ENCODE measurements at regions not wholly inside any gene's neighbourhood (a gene's known extent, or its start where the extent isn't known, plus 50 kb on each side); places are given as distances from the start of the nearest gene placed in this dataset.

DNA sequence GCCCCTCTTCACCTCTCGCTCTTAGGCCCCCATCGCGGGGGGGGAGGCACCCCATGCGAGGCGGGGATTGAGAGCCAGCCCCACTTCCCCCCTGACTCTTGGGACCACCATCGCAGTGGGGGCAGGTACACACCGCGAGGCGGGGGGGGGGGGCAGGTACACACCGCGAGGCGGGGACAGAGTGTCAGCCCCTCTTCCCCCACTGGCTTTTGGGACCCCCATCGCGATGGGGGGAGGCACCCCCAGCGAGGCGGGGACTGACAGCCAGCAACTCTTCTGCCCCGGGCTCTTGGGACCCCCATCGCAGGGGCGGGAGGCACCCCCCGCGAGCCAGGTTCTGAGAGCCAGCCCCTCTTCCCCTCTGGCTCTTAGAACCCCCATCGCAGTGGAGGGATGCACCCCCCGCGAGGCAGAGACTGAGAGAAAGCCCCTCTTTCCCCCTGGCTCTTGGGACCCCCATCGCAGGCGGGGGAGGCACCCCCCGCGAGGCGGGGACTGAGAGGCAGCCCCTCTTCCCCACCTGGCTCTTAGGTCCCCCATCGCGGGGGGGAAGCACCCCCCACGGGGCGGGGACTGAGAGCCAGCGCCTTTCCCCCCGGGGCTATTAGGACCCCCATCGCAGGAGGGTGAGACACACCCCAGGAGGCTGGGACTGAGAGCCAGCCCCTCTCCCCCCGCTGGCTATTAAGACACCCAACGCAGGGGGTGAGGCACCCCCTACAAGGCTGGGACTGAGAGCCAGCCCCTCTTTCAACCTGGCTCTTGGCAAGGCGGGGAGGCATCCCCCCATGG, 196.5 kb upstream of the PZP start (continued):
- TF ChIP-seq, protein P1, sequence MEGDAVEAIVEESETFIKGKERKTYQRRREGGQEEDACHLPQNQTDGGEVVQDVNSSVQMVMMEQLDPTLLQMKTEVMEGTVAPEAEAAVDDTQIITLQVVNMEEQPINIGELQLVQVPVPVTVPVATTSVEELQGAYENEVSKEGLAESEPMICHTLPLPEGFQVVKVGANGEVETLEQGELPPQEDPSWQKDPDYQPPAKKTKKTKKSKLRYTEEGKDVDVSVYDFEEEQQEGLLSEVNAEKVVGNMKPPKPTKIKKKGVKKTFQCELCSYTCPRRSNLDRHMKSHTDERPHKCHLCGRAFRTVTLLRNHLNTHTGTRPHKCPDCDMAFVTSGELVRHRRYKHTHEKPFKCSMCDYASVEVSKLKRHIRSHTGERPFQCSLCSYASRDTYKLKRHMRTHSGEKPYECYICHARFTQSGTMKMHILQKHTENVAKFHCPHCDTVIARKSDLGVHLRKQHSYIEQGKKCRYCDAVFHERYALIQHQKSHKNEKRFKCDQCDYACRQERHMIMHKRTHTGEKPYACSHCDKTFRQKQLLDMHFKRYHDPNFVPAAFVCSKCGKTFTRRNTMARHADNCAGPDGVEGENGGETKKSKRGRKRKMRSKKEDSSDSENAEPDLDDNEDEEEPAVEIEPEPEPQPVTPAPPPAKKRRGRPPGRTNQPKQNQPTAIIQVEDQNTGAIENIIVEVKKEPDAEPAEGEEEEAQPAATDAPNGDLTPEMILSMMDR (conservative IDR thresholded peaks at IDR 0.05; ENCODE audit: low read depth in 2 of 2), result no peak

DNA sequence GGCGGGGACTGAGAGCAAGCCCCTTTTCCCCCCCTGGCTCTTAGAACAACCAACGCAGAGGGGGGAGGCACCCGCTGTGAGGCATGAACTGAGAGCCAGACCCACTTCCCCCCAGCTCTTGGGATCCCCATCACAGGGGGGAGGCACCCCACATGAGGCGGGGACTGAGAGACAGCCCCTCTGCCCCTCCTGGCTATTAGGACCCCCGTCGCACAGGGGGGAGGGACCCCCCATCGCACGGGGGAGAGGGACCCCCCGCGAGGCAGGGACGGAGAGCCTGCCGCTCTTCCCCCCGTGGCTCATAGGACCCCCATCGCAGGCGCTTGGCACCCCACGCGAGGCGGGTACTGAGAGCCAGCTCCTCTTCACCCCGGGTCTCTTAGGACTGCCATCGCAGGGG, 195.8 kb upstream of the PZP start:
- Histone ChIP-seq H3K4me3 (no peak overlapping the region), H3K27me3 (ENCODE audit: insufficient read depth) (no peaks in the 10 kb centered on the region), H2AFZ (no peak overlapping the region), H4K20me1 (replicated peaks; ENCODE audit: insufficient read depth) (no peaks in the 10 kb centered on the region), H3K36me3 (ENCODE audit: insufficient read depth) (no peaks in the 10 kb centered on the region), H3K4me2 (no peak overlapping the region), H3K9me2 (ENCODE audit: insufficient read depth) (no peaks in the 10 kb centered on the region), H3K27ac (ENCODE audit: low read depth) (no peak overlapping the region), H3F3A (replicated peaks; ENCODE audit: low read depth) (no peaks in the 10 kb centered on the region), H3K4me1 (ENCODE audit: insufficient read depth) (0 out of 2 replicates have a peak, but pooled peaks cover 6% of the 10 kb centered on the region), H3K79me2 (replicated peaks; ENCODE audit: insufficient read depth) (no peaks in the 10 kb centered on the region)
- ATAC-seq (no peak), DNase-seq (ENCODE audit: low spot score) (no peak)
- Mint-ChIP-seq H3K4me3 (no peak overlapping the region), H3K36me3 (ENCODE audit: low read depth) (peaks cover 7% of the 10 kb centered on the region; the same call in 1 of the 3 replicates), H3K27ac (no peak overlapping the region), H3K9me3 (no peaks in the 10 kb centered on the region; the same call in 2 of the 3 replicates), H3K27me3 (ENCODE audit: insufficient read depth, low read depth, poor library complexity) (peaks cover 5% of the 10 kb centered on the region), H3K4me1 (peaks cover 4% of the 10 kb centered on the region; the same call in 1 of the 3 replicates)
- TF ChIP-seq, protein P1 (conservative IDR thresholded peaks at IDR 0.05; ENCODE audit: low read depth in 2 of 2), result no peak
- TF ChIP-seq STAT1 (IDR thresholded peaks at IDR 0.05; ENCODE audit: unreplicated experiment) (no peak), ZNF114 (CRISPR knock-in tag; IDR thresholded peaks at IDR 0.05) (no peak), EZH2 (IDR thresholded peaks at IDR 0.05; ENCODE audit: low read depth, unreplicated experiment) (no peak), CREB1 (CRISPR knock-in tag; IDR thresholded peaks at IDR 0.05; ENCODE audit: low read depth) (no peak), JUNB (IDR thresholded peaks at IDR 0.05; ENCODE audit: unreplicated experiment) (no peak), NANOG (IDR thresholded peaks at IDR 0.05; ENCODE audit: borderline replicate concordance) (no peak), POLR2AphosphoS5 (IDR thresholded peaks at IDR 0.05; ENCODE audit: low read depth) (no peak), ZNF331 (CRISPR knock-in tag; IDR thresholded peaks at IDR 0.05; ENCODE audit: low read depth) (no peak), EZH2phosphoT487 (IDR thresholded peaks at IDR 0.05; ENCODE audit: unreplicated experiment) (no peak)
- TF ChIP-seq, protein P2, sequence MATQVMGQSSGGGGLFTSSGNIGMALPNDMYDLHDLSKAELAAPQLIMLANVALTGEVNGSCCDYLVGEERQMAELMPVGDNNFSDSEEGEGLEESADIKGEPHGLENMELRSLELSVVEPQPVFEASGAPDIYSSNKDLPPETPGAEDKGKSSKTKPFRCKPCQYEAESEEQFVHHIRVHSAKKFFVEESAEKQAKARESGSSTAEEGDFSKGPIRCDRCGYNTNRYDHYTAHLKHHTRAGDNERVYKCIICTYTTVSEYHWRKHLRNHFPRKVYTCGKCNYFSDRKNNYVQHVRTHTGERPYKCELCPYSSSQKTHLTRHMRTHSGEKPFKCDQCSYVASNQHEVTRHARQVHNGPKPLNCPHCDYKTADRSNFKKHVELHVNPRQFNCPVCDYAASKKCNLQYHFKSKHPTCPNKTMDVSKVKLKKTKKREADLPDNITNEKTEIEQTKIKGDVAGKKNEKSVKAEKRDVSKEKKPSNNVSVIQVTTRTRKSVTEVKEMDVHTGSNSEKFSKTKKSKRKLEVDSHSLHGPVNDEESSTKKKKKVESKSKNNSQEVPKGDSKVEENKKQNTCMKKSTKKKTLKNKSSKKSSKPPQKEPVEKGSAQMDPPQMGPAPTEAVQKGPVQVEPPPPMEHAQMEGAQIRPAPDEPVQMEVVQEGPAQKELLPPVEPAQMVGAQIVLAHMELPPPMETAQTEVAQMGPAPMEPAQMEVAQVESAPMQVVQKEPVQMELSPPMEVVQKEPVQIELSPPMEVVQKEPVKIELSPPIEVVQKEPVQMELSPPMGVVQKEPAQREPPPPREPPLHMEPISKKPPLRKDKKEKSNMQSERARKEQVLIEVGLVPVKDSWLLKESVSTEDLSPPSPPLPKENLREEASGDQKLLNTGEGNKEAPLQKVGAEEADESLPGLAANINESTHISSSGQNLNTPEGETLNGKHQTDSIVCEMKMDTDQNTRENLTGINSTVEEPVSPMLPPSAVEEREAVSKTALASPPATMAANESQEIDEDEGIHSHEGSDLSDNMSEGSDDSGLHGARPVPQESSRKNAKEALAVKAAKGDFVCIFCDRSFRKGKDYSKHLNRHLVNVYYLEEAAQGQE (IDR thresholded peaks at IDR 0.05; ENCODE audit: unreplicated experiment), result no peak
- TF ChIP-seq, protein P3, sequence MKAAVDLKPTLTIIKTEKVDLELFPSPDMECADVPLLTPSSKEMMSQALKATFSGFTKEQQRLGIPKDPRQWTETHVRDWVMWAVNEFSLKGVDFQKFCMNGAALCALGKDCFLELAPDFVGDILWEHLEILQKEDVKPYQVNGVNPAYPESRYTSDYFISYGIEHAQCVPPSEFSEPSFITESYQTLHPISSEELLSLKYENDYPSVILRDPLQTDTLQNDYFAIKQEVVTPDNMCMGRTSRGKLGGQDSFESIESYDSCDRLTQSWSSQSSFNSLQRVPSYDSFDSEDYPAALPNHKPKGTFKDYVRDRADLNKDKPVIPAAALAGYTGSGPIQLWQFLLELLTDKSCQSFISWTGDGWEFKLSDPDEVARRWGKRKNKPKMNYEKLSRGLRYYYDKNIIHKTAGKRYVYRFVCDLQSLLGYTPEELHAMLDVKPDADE (IDR thresholded peaks at IDR 0.05), result no peak

Measured in GM23338 (cell line).